Stimulated activated CD4-positive, alpha-beta T cell treated with anti-CD3 and anti-CD28 coated beads, Interleukin-4, amount 100 ng/mL, for 24 hours (primary cell): ENCODE measurements at regions not wholly inside any gene's neighbourhood (a gene's known extent, or its start where the extent isn't known, plus 50 kb on each side); places are given as distances from the start of the nearest gene placed in this dataset.
"Not testable (repeated sequence)": the region's sequence is repeated elsewhere in the genome, so short reads cannot be mapped to it uniquely, and the experiment has no call there.

Experiments
- DNase-seq: peaks from one replicate; pipeline ENCODE4 v3.0.0-alpha.2; 2020

DNA sequence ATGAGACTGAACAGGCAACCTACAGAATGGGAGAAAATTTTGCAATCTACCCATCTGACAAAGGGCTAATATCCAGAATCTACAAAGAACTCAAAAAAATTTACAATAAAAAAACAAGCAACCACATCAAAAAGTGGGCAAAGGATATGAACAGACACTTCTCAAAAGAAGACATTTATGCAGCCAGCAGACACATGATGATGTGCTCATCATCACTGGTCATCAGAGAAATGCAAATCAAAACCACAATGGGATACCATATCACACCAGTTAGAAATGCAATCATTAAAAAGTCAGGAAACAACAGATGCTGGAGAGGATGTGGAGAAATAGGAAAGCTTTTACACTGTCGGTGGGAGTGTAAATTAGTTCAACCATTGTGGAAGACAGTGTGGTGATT, 51.7 kb upstream of the PAXBP1 start:
- not testable (repeated sequence) for DNase-seq

DNA sequence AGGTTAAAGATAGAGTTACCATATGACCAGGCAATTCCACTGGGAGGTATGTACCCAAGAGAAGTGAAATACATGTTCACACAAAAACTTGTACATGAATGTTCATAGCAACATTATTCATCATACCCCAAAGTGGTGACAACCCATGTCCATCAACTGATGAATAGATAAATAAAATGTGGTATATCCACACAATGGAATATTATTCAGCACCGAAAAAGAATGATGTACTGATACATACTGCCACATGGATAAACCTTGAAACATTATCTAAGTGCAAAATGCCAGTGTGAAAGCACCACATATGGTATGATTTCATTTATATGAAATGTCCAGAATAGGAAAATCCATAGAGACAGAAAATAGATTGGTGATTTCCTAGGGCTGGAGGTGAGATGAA, 53.4 kb upstream of the PAXBP1 start:
- no peak for DNase-seq

DNA sequence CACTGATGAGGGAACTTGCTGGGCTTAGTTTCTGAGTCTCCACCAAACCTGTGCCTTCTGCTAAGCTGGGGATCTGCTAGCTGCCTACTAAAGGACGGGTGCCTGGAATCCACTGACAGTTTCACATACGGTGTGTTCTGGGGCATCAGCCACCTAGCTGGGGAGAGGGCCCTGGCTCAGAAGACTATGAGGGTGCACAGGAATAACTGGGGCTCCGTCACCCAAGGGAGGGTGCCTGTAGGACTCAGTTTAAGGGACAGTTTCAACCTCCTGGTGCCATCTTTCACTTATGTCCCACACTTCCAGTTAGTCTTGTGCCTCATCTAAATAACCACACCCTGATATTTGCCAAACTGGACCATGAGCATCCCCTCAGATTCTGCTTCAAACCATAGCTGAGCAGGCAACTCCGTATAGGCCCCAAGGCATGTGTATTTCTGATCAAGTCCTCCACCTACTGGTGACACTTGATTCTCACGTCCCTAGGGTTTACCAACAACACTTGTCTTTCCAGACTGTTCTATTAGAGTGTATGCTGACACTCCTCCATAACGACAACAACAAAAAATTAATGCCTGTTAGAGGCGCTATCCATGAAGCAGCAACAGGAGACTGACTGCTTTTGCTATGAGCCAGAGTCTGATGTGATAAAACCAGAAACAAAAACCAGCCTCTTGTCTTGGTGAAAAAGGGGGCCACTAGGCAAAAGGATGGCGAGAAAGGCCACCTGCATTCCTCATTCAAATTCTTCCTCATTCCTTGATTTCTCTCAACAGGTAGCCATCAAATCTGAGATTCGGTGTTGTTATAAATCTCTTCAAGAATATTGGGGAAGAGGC, 55.0 kb upstream of the PAXBP1 start:
- peak; percentile 50 for DNase-seq

DNA sequence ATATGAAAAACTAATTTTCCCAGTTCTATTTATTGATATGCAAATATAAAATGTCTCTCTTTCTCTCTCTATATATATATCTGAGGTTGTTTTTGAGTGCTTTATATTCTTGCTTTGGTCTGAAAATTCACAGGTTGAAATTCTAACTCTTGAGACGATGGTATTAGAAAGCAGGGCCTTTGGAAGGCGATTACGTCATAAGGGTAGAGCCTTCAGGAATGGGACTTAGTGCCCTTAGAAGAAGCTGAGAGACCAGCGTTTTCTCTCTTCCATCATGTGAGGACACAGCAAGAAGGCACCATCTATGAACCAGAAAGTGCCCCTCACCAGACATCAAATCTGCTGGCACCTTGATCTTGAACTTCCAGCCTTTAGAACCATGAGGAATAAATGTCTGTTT, 57.4 kb upstream of the PAXBP1 start:
- no peak for DNase-seq

DNA sequence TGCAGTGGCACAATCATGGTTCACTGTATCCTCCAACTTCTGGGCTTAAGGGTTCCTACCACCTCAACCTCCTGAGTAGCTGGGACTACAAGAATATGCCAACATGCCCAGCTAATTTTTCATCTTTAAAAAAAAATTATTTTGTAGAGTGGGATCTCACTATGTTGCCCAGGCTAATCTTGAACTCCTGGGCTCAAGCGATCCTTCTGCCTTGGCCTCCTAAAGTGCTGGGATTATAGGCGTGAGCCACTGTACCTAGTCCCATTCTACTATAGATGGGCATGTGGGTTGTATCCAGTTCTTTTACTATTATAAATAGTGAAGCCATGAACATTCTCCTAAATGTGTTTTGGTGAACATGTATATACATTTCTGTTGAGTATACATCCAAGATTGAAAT, 57.9 kb upstream of the PAXBP1 start:
- no peak for DNase-seq

DNA sequence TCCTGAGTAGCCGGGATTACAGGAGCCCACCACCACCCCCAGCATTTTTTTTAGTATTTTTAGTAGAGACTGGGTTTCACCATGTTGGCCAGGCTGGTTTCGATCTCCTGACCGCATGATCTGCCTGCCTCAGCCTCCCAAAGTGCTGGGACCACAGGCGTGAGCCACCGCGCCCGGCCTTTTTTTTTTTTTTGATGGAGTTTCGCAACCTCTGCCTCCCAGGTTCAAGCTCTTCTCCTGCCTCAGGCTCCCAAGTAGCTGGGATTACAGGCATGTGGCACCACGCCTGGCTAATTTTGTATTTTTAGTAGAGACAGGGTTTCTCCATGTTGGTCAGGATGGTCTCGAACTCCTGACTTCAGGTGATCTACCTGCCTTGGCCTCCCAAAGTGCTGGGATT, 60.2 kb upstream of the PAXBP1 start:
- not testable (repeated sequence) for DNase-seq

DNA sequence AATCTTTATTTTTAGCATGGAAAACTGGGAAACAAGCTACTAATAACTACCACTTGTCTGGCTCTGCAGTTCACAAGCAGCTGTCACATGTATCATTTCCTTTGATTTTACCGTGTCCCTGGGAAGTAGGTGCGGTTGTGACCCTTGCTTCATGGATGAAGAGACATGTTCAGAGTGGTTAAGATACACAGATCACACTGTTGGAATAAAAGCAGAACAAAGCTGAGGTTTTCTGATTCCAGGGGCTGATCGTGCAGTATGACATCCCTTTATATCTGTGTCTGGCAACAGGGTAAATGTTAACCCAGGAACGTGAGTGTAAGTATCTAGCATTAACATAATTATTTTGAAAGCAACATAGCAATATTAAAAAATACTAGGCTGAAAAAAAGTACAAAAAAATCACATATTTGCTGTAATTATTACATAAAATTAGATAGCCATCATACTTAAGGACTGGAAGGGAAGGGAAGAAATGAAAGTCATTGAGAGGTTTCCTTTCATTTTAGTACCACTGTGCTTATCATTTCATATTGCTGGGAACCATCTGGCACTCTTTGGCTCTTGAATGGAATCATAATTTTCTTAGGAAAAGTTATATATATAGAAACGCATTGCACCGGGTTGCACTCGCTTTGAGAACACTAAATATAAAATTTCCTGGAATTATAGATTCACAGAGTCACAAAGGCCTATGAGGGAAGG, 62.8 kb upstream of the PAXBP1 start:
- no peak for DNase-seq

DNA sequence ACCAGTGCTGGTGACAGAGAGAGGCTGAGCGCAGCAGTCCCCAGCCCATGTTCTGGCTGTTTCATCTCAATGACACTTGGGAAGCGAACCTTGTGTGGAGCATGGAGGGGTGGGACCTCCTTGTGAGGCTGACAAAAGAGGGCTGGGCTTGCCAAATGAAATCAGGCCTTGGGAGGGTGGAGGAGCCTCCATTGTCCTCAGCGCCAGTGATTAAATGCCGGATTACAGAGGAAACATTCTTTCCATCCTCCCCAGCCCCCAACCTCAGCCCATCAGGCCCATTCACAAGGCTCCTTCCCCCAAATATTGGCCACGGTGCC, 63.3 kb upstream of the PAXBP1 start:
- no peak for DNase-seq

DNA sequence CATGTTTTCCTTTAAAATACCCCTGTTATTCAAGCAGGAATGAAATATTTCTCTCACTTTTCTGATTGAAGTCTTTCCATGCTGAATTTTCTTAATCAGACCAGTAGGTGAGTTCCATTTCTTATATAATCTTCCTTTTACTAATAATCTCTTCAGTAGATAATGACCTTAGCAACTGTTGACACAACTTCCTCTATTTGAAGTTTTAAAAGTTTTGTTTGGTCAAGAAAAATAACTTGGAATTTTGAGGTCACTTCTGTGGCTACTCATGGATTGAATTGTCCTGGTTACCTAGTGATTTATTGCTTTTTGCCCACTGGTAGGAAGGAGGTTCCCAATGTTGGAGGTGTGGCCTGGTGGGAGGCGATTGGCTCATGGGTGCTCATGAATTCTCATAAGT, 70.6 kb upstream of the PAXBP1 start:
- DNase-seq = no peak

DNA sequence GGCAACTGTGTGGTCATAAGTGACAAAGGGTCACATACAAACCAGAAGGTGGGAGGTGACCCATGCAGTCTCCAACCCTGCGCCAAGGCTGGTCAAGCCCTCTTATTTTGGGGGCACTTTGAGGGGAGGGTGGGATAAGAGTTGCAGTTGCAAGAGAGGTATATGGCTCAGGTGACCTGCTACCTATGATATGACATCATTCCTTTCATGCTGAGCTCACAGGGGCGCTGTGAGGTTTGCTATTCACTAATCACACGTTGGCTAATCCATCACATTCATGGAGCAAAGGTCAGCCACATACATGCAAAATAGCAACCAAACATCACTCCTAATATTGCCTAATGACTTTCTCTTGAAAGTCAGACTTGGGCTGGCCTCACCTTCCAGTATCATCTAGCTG, 72.0 kb upstream of the PAXBP1 start:
- no peak for DNase-seq

DNA sequence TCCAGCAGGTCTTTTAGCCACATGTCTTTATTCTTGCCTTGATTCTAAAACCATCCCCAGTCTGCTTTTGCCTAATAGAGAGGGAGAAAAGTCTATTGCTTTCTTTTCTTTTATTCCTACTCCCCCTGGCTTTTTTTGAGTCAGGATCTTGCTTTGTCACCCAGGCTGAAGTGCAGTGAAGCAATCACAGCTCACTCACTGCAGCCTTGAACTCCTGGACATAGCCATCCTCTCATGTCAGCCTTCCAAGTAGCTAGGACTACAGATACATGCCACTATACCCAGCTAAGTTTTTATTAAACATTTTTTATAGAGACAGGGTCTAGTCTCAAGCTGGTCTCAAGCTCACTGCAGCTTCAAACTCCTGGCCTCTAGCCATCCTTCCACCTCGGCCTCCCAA, 72.5 kb upstream of the PAXBP1 start:
- no peak for DNase-seq

DNA sequence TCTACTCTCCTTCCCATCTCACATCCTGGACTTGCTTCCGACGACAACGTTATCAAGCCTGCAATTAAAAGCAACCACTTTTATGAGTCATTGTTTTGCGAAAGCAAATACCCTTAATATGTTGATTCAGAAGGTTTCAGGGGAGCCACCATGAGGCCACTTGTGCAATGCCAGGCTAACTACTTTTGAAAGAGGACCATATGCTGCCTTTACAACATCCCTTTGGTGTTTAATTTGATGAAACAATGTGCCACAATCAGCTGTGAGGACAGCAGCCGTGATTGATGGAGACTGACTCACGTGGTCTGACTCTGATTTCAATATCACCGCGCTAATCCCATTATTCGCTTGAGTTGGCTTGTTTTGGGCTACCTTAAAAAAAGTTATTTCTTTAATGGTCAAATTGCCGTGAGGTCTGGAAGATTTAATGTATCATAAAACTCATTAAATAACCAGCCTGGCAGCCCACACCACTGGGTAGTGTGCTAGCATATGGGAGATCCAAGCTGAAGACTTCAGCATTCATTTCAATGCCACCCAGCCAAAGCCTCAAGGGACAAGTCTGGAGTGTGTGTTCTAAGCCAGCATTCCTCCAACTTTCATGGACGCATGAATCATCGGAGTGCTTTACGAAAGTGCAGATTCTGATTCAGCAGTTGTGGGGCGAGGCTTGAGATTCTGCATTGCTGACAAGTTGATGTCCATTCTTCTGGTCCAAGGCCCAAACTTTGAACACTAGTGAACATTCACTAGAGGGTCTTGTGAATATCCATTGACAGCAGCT, 73.3 kb upstream of the PAXBP1 start:
- DNase-seq = no peak

DNA sequence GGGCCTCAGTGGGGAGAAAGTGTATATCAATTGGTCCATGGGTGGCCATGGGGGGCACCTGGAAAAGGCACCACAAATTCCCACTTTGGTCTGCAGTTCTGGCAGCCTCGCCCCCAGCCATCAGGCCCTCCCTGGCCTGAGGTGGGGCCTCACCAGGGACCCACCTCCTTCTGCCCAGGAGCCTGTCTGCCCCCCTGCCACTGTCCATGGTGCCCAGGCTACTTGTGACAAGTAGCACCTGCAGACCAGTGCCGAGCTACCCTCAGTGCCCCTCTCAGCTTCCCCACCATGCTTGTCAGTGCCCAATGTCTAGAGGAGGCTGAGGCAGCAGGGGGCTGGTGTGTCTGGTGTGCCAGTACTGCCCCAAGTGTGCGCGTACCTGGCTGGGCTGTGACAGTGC, 87.1 kb upstream of the PAXBP1 start:
- DNase-seq = no peak

DNA sequence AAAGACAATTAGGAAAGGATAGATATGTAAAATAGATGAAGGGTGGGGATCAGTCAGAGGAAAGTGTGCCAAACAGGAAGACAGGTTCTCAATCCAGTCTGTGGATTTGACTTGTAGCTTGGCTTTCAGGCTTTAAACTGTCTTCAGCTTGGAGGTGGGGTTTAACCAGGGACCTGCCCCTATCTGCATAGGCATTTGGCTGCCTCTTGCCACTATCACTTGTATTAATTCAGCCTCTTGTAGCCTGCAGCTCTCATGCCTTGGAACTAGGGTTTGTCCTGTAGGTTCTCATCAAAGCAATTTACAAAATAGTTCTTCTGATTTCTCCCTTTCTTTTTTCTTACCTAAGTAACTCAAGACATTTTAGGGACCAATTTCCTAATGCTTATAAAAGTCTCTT, 88.8 kb upstream of the PAXBP1 start:
- DNase-seq = no peak

DNA sequence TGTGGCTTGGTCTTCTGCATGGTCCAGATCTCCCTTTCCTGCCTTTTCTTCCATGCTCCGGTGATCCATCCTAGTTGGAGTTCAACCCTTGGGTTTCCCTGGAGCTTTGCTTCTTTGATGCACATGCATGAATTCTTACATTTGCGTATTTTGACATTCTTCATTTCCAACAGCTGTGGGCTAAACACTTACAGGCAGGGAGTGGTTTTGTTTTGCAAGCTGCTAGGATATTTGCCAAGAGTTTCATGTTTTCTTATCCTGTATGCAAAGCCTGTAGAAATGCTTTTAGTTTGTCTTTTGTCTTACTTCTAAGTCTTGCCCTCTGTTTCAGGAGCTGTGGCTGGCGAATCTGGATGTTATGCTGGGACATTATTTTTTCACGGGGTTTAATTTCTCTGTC, 90.3 kb upstream of the PAXBP1 start:
- no peak for DNase-seq

DNA sequence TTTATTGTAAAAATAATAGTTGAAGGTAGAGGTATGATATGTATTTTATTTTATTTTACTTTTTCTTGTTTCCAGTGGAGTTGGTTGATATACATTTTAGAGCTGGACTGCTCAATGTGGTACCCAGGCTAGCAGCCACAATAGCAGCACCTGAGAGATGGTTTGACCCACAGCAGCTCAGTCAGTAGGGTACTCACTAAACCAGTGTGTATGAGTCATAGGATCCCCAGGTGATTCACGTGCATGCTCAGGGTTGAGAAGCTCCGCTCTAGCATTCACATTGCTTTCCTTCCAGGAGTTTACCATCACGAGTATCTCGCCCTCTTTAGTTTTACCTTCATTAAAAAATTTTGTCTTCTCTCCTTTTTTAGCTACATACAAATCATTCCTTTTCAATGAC, 96.0 kb upstream of the PAXBP1 start:
- DNase-seq = no peak

DNA sequence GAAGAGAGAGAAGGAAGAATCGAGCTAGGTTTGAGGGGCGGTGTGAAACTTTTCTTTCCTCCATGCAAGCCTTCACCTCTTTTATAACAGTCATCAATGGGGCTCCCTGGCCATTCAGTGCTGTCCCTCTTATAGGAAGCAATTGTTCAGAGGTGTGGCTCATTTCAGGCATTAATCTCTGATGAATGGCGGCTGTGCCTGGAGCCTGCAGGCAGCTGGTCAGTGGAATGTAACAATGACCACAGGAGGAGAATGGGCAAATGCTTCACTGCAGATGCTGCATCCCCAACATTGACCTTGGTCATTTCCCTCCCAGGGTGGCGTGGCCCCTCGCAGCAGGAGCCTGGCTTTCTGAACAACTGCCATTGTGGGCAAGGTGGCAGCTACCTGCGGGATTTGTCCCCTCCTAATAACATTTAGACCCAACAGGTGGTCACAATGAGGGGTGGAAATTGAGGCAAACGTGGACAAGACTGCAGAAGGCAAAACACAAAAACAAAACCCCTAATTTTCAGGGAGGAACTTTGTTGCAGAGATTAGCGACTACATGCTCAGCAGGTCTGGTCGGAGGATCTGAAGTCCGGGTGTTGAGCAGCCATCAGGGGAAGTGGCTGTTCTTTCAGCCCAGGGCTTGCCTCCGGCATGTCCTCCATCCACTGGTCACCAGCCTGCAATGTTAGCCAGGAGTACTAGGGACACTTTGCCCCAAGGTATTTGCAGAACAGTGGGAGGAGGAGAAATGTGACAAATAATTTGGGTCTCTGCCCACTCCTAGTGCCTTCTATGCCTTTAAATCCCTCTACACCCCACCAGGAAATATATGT, 97.3 kb upstream of the PAXBP1 start:
- no peak for DNase-seq

DNA sequence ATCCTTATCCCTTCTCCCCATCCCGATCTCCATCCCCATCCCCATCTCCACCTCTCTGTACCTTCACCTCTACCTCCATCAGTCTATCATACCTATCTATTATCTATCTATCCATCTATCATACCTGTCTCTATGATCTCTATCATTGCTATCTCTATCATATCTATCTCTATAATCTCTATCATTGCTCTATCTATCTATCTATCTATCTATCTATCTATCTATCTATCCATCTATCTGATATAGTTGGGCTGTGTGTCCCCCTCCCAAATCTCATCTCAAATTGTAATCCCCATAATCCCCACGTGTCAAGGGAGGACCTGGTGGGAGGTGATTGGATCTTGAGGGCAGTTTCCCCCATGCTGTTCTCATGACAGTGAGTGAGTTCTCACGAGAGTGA, 97.9 kb upstream of the PAXBP1 start:
- DNase-seq = no peak

DNA sequence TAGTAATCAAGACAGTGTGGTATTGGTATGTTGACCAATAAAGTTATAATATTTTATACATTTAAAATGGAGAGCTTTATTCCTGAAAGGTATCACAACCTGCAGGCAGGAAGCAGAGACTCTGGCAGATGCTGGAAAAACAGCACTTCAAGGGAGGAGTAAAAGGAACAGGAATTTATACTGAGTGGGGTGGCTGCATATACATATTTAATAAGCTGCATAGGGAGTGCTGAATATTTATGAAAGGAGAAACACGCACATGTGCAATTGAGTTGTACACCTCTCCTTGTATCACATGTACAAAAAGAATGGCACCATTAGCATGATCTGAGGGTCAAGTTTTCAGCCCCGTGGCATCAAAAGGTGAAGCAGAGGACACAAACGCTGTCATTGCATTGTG, 104.9 kb upstream of the PAXBP1 start:
- DNase-seq = no peak

DNA sequence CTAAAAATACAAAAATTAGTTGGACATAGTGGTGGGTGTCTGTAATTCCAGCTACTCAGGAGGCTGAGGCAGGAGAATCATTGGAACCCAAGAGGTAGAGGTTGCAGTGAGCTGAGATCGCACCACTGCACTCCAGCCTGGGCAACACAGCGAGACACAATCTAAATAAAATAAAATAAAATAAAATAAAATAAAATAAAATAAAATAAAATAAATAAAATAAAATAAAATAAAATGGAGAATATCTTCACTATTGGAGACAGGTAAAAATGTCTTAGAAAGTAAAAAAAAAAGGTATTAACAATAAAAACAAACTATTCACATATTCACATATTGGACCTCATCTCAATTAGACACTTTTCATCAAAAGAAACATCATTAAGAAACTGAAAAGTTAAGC, 106.3 kb upstream of the PAXBP1 start:
- DNase-seq = not testable (repeated sequence)

DNA sequence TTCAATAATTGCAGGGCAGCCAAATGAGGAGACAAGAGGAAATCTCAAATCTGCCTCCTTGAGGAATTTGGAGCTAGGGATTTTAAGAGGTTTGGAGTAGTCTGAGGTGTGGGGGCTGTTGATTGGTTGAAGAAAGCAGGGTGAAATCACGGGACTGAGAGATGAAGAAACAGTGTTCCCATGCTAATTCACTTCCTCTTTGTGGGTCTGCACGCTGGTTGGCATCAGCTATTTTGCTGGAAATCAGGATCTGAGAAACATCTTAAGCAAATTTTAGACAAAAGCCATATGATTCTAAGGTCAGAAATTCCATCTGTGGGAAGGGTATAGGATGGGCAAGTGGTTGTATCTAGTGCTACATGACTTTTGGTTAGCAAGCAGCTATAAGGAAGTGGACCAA, 107.1 kb upstream of the PAXBP1 start:
- no peak for DNase-seq

DNA sequence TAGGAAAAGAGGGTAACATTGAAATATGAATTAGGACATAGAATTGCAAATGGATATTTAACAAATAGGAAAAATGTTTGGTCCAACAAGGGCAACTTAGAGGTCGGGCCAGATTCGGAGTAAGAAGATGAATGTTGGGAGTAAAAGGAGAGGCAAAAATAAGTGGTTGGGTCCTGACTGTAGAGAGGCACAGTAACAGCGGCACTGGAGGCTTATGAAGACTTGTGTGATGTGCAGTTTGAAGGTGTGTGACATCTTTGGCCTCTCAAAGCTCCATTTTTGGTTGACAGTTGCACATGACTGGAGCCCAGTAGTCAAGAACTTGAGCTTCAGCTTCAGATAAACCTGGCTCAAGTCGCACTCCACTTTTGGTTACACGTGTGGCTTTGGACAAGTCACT, 109.9 kb upstream of the PAXBP1 start:
- DNase-seq = no peak

DNA sequence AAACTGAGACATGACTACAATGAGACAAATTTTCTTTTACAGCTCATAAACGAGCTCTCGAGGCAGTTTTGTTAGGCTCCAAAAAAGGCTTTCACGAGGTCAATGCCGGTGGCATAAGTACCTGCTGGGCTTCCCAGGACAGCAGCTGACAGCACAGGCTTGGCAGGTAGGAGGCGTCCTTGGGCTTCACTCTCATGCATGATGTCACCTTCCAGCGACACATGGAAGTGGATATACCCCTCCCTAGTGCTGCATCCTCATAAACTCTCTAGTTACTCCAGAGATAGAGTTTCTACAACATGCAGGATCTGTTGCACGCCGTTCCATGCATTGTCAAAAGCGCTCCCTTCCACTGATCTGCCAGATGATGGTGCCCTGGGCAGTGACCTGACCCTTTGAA, 112.5 kb upstream of the PAXBP1 start:
- DNase-seq = no peak
